ENCODE measurements at regions not wholly inside any gene's neighbourhood (a gene's known extent, or its start where the extent isn't known, plus 50 kb on each side); places are given as distances from the start of the nearest gene placed in this dataset.

DNA sequence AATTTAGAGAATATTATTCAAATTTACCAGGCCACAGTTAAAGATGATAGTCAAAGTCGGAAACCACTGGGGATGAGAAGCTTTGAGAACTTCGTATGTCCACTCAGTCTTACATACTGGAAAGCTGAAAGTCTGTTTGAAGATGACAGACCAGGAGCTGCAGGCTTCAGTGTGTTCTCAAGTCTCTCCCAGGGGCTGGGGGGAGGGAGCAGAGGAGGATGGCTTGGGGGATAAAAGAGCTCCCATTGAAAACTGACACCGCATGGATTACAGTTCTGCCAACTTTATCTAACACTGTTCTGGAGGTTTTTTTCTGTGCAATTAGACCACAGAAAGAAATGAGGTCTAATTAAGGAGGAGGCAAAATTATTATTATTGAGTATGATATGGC is 170.5 kb upstream of the ALKAL2 start (continued):
- TF ChIP-seq, protein P1, sequence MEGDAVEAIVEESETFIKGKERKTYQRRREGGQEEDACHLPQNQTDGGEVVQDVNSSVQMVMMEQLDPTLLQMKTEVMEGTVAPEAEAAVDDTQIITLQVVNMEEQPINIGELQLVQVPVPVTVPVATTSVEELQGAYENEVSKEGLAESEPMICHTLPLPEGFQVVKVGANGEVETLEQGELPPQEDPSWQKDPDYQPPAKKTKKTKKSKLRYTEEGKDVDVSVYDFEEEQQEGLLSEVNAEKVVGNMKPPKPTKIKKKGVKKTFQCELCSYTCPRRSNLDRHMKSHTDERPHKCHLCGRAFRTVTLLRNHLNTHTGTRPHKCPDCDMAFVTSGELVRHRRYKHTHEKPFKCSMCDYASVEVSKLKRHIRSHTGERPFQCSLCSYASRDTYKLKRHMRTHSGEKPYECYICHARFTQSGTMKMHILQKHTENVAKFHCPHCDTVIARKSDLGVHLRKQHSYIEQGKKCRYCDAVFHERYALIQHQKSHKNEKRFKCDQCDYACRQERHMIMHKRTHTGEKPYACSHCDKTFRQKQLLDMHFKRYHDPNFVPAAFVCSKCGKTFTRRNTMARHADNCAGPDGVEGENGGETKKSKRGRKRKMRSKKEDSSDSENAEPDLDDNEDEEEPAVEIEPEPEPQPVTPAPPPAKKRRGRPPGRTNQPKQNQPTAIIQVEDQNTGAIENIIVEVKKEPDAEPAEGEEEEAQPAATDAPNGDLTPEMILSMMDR (IDR thresholded peaks at IDR 0.05 in 2 of 3, conservative IDR thresholded peaks at IDR 0.05 in 1 of 3; ENCODE audit: control insufficient read depth in 2 of 3, extremely low read depth in 1 of 3, insufficient read depth in 1 of 3, low read depth in 3 of 3, low read length in 3 of 3), result no peak
- TF ChIP-seq EP300 (IDR thresholded peaks at IDR 0.05; ENCODE audit: borderline replicate concordance in 1 of 2, control insufficient read depth in 1 of 2, low read depth in 2 of 2, low read length in 2 of 2), result no peak
- no peak for TF ChIP-seq ZNF622 (IDR thresholded peaks at IDR 0.05)
- TF ChIP-seq MXI1 (IDR thresholded peaks at IDR 0.05; ENCODE audit: low read depth, low read length), result no peak
- TF ChIP-seq CHD2 (IDR thresholded peaks at IDR 0.05; ENCODE audit: borderline replicate concordance, low read depth, low read length), result no peak
- no peak for TF ChIP-seq ZNF384 (IDR thresholded peaks at IDR 0.05; ENCODE audit: borderline replicate concordance, low read depth, low read length)
- no peak for TF ChIP-seq EED (IDR thresholded peaks at IDR 0.05; ENCODE audit: low read depth)
- no peak for TF ChIP-seq ZZZ3 (IDR thresholded peaks at IDR 0.05; ENCODE audit: control insufficient read depth, insufficient read length, low read depth)
- TF ChIP-seq ZNF24 (IDR thresholded peaks at IDR 0.05), result no peak
- no peak for TF ChIP-seq KAT2A (conservative IDR thresholded peaks at IDR 0.05; ENCODE audit: control insufficient read depth, low read depth, low read length)
- TF ChIP-seq, protein P2, sequence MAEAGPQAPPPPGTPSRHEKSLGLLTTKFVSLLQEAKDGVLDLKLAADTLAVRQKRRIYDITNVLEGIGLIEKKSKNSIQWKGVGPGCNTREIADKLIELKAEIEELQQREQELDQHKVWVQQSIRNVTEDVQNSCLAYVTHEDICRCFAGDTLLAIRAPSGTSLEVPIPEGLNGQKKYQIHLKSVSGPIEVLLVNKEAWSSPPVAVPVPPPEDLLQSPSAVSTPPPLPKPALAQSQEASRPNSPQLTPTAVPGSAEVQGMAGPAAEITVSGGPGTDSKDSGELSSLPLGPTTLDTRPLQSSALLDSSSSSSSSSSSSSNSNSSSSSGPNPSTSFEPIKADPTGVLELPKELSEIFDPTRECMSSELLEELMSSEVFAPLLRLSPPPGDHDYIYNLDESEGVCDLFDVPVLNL (IDR thresholded peaks at IDR 0.05; ENCODE audit: low read depth, low read length), result no peak
- TF ChIP-seq, protein P3, sequence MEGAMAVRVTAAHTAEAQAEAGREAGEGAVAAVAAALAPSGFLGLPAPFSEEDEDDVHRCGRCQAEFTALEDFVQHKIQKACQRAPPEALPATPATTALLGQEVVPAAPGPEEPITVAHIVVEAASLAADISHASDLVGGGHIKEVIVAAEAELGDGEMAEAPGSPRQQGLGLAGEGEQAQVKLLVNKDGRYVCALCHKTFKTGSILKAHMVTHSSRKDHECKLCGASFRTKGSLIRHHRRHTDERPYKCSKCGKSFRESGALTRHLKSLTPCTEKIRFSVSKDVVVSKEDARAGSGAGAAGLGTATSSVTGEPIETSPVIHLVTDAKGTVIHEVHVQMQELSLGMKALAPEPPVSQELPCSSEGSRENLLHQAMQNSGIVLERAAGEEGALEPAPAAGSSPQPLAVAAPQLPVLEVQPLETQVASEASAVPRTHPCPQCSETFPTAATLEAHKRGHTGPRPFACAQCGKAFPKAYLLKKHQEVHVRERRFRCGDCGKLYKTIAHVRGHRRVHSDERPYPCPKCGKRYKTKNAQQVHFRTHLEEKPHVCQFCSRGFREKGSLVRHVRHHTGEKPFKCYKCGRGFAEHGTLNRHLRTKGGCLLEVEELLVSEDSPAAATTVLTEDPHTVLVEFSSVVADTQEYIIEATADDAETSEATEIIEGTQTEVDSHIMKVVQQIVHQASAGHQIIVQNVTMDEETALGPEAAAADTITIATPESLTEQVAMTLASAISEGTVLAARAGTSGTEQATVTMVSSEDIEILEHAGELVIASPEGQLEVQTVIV (IDR thresholded peaks at IDR 0.05; ENCODE audit: borderline replicate concordance, partially characterized antibody), result no peak
- TF ChIP-seq KDM1A (IDR thresholded peaks at IDR 0.05; ENCODE audit: borderline replicate concordance), result no peak
- no peak for TF ChIP-seq TARDBP (IDR thresholded peaks at IDR 0.05; ENCODE audit: borderline replicate concordance)
- no peak for TF ChIP-seq MTA3 (IDR thresholded peaks at IDR 0.05; ENCODE audit: borderline replicate concordance, low read length)
- TF ChIP-seq SMAD5 (IDR thresholded peaks at IDR 0.05; ENCODE audit: low read depth), result no peak

Data from GM12878 (cell line).